Left ventricle myocardium superior (tissue), 1 donor: ENCODE measurements at regions not wholly inside any gene's neighbourhood (a gene's known extent, or its start where the extent isn't known, plus 50 kb on each side); places are given as distances from the start of the nearest gene placed in this dataset.
"Not testable (repeated sequence)": the region's sequence is repeated elsewhere in the genome, so short reads cannot be mapped to it uniquely, and the experiment has no call there.

Source experiments
- ATAC-seq: fragments of 200-7000 bp; cut with Tn5 transposase; one replicate; pipeline ENCODE4 v1.9.1; 2020; ENCODE audit warnings: mild to moderate bottlenecking, moderate library complexity
- DNase-seq: peaks from one replicate; pipeline ENCODE4 v3.0.0-alpha.2; 2020
- intact Hi-C: fragments of 100-400 bp; cut with micrococcal nuclease; formaldehyde crosslinking; loops from one replicate; pipeline ENCODE4 v1.11.0; 2022
- donor health status: DM: no; HTN: yes; CAD: no; lungs with severe emphysema.

DNA sequence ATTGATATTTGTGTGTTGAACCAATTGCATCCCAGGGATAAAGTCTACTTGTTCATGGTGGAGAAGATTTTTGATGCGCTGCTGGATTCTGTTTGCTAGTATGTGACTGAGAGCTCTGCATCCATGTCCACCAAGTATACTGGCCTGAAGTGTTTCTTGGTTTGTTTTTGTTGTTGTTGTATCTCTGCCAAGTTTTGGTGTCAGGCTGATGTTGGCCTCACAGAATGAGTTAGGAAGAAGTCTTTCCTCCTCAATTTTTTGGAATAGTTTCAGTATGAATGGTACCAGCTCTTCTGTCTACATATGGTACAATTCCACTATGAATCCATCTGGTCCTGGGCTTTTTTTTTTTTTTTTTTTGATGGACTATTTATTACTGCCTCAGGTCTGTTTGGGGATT is 50.9 kb upstream of the OSTN start:
- intact Hi-C loops = no loop called here
- DNase-seq = no peak
- ATAC-seq = no peak

DNA sequence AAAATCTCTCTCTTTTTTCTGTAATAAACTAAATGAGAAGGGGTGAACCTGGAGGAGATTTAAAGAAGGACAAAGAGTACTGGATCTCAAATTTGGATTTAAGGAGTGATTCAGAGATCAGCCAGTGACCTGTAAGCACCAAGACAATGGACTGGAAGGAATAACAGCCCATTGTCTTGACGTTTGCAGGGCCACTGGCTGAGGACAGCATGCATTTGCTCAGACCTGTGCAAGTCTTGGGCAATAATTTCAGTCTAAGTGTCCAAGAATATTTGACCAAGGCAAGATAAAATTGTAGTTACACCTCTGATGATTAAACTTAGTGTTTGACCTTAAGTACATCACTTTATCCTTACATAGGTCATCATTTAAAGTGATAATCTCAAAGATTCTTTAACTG is 55.8 kb upstream of the OSTN start:
- DNase-seq (no peak), ATAC-seq (no peak)
- intact Hi-C loops = no loop called here

DNA sequence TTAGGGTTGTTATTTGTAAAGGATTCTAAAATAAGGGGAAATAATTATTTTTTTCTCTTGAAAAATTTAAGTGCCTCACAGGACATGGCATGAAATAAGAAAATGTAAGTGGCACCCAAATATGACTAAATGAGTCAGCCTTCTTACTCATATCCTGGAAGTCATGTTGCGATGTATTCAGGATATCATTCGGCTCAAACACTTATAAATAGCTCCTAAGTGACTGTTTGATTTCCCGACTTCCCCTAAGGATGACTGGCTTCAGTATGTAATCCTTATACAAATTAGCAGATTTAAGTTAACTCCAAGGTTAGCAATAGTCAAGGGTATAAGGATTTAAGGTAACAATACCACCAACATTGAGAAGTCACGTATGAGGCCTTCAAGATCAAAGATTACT is 57.3 kb upstream of the OSTN start:
- ATAC-seq (no peak), DNase-seq (no peak)
- intact Hi-C loops = no loop called here

DNA sequence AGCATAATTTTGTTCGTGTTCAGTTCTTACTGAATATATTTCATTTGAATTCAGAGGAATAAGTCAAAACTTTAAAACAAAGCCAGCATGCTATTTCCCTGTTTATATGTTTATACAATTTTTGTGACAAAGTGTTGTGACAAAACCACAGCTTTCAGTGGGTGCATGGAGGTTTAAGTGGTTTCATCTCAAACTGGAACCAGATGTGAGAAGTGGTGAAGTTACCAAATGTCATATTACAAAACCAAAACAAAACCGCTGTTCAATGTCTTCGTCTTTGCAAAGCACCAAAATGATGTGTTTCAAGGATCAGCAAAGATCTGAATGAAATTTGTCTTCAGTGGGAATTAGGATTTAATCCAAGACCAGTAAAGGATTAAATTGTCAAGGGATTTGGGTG is 59.3 kb upstream of the OSTN start:
- no peak for ATAC-seq
- DNase-seq = no peak
- intact Hi-C loops = no loop called here

DNA sequence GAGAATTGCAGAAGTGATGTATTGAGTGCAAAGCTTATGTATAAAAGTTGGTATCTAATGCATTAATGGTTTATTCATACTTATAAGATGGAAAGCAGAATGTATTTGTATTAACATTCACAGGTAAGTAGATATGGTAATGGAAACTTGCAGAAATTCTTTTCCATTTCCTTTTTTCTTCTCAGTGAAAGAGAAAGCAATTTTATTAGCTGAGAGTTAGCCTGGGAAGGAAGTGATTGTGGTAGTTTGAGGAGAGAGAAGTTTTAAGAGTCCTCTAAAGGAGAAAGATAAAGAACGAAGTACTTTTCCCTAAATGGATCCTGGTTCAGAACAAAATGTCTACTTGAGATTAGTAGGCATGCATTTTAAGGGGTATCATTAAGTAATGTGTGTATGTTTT is 60.1 kb upstream of the OSTN start:
- intact Hi-C loops = no loop called here

DNA sequence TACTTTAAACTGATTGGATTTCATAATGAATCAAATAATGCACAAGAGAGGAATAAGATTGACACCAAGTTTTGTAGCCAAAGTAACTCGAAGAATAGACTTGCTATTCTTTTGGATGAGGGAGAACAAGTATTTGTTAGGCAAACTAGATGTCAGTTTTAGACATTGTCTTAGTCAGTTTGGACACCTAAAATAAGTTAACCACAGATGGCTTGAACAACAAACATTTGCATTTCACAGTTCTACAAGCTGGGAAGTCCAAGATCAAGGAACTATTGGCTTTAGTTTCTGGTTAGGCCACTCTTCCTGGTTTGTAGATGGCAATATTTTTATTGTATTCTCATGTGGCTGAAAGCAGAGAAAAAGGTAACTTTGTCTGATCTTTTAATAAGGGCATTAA is 61.3 kb upstream of the OSTN start:
- ATAC-seq (no peak), DNase-seq (no peak)
- intact Hi-C loops = no loop called here

More for the DNA sequence above, 60.1 kb upstream of the OSTN start:
- ATAC-seq (no peak), DNase-seq (no peak)

DNA sequence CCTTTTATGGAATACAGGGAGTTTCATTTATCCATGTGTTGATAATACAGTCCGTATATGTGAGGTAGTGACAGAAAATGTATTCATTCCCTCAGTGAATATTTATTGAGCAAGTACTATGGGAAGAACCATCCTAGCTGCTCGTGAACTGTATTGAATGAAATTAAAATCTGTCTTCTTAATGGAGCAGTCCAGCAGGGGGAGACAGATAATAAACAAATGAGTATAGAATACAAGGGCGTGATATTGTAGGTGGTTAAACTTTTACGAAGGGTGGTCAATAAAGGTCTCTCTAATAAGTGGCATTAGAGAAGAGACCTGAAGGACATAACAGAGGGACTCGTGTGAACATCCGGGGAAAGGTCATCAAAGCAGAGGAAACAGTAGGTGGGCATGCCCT is 62.7 kb upstream of the OSTN start:
- ATAC-seq (no peak), DNase-seq (no peak)
- intact Hi-C loops = no loop called here

DNA sequence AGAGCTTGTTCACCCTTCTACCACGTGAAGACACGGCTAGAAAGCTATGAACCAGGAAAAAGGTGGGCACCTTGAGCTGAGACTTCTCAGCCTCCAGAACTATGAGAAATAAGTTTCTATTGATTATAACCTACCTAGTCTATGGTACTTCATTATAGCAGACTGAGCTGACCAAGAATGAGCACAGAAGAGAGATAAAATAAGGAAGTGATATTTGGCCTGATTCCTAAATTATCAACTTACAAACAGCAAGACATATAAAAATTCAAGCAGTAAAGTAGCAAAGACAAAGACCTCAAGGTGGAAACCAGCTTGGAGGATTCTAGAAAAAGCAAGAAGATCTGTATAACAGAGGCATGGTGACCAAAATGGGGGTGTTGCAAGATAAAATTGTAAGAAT is 63.9 kb upstream of the OSTN start:
- ATAC-seq = no peak
- intact Hi-C loops = no loop called here
- no peak for DNase-seq

DNA sequence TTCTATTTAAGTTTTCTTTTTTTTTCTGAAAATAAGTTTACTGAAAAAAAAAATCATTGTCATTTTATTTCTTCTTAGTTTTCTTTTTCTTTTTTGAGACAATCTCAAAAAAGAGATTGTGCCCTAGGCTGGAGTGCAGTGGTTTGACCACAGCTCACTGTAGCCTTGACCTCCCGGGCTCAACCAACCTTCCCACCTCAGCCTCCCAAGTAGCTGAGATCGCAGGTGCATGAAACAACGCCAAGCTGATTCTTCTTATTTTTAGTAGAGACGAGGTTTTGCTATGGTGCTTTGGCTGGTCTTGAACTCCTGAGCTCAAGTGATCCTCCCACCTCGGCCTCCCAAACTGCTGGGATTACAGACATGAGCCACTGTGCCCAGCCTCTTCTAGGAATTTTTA is 65.7 kb upstream of the OSTN start:
- intact Hi-C loops = no loop called here
- no peak for ATAC-seq
- no peak for DNase-seq

DNA sequence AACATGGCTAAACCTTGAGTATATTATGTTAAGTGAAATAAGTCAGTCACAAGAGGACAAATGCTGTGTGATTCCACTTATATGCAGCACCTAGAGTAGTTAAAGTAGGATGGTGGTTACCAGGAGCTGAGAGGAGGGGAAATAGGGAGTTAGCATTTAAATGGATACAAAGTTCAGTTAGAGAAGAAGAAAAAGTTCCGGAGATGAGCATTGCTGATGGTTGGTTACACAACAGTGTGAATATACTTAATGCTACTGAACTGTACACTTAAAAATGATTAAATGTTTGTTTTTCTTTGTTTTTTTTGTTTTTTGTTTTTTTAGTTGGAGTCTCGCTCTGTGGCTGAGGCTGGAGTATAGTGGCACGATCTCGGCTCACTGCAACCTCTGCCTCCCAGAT is 67.7 kb upstream of the OSTN start:
- no peak for ATAC-seq
- no peak for DNase-seq
- intact Hi-C loops = no loop called here

DNA sequence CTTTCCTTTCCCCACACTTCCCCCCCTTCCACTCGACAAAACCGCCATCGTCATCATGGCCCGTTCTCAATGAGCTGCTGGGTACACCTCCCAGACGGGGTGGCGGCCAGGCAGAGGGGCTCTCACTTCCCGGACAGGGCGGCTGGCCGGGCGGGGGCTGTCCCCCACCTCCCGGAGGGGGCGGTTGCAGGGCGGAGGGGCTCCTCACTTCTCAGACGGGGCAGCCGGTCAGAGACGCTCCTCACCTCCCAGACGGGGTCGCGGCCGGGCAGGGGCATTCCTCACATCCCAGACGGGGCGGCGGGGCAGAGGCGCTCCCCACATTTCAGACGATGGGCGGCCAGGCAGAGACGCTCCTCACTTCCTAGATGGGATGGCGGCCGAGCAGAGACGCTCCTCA is 74.2 kb upstream of the OSTN start:
- intact Hi-C loops, ATAC-seq: not testable (repeated sequence)

DNA sequence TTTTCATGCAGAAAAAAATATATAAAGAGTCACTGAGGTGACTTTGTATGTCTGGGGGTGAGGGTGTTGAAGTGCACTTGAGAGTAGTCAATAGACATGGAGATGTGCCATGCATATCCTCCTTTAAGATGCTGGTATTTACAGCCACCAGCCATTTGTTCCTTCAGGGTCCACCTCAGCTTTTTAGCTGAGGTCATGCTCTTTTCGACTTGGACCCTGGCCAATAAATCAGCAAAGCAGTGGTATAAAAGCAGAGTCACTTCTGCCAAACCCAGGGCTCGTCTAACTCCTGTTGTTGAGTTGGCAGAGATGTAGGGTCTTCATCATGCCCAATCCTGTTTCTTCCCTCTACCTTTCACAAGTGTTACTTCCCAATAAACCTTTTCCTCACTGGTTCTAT is 75.1 kb upstream of the OSTN start:
- DNase-seq (no peak), ATAC-seq (no peak)
- intact Hi-C loops = no loop called here

More for the DNA sequence above, 74.2 kb upstream of the OSTN start:
- DNase-seq = peak; percentile 25

DNA sequence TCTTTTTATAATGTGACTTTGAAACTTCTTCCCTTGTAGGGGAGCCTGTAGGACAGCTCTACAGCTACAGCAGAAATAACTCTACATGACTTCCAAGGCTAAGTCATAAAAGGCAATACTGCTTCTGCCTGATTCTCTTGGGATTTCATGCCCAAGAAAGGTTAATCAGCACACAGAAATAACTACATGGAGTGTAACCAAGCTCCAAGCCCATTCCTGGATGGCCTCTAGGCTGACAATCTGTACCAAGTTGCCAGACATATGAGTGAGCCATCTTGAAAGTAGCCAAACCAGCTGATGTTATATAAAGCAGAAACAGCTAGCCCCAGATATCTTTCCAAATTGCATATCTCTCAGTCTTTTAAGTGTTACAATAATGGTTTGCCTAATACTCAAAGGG is 75.8 kb upstream of the OSTN start:
- no peak for DNase-seq
- intact Hi-C loops = no loop called here
- ATAC-seq = no peak

DNA sequence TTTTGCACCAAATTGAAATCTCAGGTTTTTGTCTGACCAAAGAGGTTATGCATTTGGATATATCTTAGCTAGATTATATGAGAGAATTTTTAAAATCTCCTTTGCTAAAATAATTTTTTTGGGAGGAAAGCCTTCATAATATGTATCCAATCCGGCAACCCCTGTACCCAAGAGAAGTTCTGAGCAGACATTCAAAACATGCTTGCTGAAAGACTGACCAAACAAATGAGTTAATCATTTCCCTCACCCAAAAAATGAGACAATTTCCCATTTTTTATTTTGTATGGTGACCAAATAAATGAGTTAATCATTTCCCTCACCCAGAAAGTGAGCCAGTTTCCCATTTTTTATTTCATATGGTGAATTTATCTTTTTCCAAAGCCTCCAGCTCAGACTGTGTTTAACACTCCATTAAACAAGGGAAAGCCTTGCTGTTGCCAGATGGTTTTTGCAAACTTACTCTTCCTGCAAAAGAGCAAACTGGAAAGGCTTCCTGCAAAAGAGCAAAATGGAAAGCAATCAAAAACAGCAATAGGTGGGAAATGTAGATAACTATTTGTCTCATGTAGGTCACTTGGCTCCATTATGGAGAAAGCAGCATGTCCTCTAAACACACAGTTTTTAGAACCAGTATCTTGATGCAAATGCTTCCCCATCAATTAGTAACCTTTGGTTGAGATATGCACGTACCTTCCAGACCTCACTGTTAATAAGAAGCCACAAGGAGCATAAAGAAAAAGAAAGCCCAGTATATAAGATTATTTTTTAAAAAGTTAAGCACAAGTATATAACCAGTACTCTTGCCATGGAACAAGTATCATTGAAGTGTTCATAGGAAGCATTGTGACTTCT is 78.4 kb upstream of the OSTN start:
- no peak for DNase-seq
- intact Hi-C loops = no loop called here
- ATAC-seq = no peak

DNA sequence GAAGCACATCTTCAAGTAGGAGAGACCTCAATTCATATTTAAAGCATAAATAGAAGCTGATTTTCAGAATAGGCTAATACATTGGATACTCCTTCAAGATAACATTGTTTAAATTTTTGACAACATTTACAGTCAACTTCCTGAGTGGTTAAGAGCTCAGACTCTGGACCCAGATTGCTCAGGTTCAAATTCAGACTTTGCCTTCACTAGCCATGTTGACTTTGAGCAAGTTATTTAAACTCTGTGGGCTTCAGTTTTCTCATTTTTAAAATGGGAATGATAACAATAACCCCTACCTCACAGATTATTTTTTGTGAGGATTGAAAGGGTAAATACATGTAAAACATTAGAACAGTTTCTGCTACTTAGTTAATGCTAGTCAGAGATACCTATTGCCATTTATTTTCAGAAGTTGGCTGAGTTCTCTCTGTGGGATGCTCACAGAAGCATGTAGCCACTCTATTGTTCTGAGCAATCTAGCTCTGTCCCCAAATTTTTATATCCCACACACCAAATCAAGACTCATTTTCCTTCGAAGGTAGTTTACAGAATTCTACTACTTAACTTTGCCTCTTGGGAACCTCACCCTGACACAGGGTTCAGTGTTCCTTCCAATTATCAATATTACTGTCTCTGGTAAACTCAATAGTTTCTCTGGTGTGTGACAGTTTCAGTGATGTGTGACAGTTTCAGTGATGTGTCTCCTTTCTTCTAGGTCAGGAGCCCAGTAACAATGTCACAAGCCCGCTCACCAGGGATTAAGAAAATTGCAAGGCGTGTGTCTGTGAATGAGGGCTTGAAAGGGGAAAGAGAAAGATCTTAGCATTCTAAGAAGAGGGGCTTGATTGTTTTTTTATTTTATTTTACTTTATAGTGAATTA is 79.4 kb upstream of the OSTN start:
- ATAC-seq (no peak), DNase-seq (no peak)
- intact Hi-C loops = no loop called here

DNA sequence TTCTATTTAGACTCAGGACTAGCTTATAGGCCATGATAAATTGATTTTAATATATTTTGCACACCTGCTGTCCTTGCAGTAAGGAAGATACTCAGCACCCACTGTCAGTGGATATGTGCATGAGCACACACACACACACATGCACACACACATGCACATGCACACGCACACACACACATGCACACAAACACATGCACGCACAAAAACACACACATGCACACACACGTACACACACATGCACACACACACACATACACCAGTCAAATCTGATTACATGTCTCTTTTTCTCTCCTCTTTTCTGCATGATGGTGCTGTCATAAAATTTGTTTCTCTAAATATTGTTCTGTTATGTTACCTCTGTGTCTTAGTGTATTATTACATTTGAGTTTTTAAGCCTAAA is 87.3 kb upstream of the OSTN start:
- no peak for DNase-seq
- intact Hi-C loops = no loop called here
- ATAC-seq = no peak

DNA sequence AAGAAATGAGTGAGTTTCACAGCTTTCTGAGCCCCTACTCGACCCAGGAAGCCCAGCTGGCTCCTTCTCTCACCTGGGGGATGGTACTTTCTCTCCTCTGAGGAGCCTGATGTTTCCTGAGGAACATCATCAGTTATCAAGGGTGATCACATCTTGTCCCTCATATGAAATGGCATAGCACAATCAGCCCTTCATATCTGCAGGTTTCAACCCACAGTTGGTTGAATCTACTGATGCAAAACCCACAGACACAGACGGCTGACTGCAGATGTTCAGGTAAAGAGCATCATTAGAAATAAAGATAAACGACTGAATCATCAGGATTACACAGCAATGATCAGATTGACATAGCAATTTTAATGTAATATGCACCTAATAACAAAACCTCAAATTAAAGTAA is 93.6 kb upstream of the OSTN start:
- intact Hi-C loops = no loop called here
- no peak for DNase-seq
- ATAC-seq = no peak

DNA sequence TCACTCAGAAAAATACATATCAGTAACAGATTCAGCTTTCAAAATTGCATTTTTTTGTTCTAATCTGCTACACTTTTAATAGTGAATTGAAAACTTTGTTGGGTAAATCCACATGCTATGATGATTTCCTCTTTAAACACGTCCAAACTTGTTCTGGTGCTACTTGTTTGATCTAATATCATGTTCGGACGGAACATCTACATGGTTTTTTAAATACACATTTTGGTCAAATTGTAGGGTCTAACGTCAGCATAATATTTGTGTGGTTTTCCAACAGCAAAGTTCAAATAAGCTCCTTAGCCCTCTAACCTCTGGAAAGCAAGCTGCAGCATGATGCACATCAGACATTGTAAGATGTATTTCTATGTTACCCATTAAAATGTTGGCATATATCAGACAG is 98.5 kb upstream of the OSTN start:
- ATAC-seq (no peak), DNase-seq (no peak)
- intact Hi-C loops = no loop called here

DNA sequence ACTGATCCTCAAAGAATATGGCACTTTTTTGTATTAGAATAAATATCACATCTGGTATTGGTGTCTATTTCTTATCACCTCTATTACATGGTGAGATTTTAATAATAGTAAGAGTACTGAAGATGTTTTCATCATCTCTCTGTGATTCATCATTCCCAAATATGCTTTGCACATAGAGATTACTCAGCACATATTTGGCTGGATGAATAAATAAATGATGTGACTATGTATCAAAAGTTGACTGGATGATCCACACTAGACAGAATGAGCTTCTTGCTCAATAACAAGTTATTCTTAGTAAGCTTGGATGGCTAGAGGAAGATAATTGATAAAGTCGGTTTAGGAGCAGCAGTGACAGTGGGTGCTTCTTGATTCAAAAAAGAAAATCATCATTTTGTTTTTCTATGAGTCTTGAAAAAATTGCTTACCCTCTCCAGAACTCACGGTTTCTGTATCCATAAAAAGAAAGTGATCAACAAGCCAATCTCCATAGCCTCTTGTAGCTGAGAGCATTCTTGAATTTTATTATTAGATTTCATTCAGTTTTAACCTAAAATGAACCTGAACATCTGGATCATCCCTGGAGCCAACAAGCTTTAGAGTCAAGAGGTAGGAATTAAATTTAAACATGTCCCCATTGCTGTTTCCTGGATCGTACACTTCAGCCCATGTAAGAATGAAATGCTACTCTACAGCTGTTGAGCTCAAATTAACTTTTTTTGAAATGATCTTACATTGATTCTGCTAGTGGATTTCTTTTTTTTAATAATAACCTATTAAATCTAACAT is 104.8 kb upstream of the OSTN start:
- no peak for ATAC-seq
- intact Hi-C loops = no loop called here
- DNase-seq = no peak

DNA sequence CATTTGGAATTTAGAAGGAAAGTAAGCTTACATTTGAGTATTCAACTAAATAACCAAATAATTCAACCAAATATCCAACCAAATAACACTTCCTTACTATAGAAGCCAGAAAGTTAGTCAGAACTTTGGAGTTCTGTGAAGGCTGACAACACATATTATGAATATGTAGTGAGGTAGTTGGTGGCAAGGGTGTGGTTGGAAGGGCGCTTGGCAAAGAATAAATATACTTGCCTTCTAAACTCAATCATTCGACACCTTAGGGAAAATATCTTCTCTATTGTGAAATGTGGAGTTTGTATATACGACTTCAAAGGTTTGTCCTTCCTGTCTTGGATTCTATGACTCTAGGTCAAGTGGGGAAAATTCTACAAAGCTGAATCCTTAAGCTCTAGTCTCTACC is 111.7 kb upstream of the OSTN start:
- ATAC-seq (no peak), DNase-seq (no peak)
- intact Hi-C loops = no loop called here
